ACHN (cell line): ENCODE measurements at regions not wholly inside any gene's neighbourhood (a gene's known extent, or its start where the extent isn't known, plus 50 kb on each side); places are given as distances from the start of the nearest gene placed in this dataset.
"Not testable (repeated sequence)": the region's sequence is repeated elsewhere in the genome, so short reads cannot be mapped to it uniquely, and the experiment has no call there.

ENCODE experiments used
- DNase-seq: peaks from one replicate; pipeline ENCODE4 v3.0.0-alpha.2; 2015
- in situ Hi-C: cut with HindIII; loops from 2 replicates; pipeline ENCODE4 v1.10.0; 2017; ENCODE audit warnings: low sequenced_read_pairs, low pct_ligation_motif_present, low pct_unique_long_range_greater_than_20kb

- in situ Hi-C loops, result no loop called here
- DNase-seq, result no peak
Measured at GRCh38 chr18:41655074-41655473, 300.0 kb upstream of the PIK3C3 start.

DNA sequence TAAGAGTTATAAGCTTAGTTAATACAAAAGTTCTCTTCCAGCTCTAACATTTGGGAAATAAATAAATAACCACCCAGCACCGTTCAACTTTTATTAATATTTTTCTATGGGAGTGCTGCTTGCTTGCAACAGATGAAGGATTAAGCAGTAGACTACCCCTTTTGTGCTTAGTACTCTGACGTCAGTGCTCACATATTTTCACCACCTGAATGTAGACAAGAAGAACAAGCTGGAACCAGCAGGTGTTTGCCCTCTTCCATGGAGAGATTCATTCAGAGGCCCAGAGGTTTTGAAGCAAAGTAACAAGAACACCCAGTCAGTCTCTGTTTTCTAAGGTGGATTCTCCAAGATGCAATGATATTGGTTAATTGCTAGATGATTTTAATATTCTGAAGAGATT, 307.1 kb upstream of the PIK3C3 start:
- no peak for DNase-seq
- in situ Hi-C loops, result no loop called here

GRCh38 chr18:41646915-41647620, 308.0 kb upstream of the PIK3C3 start:
- in situ Hi-C loops, result no loop called here
- DNase-seq, result no peak

- in situ Hi-C loops, result no loop called here
- no peak for DNase-seq
Measured at GRCh38 chr18:41645589-41646360, 309.3 kb upstream of the PIK3C3 start.

GRCh38 chr18:41644466-41644865, 310.6 kb upstream of the PIK3C3 start:
- in situ Hi-C loops, result no loop called here
- no peak for DNase-seq

- DNase-seq, result no peak
- in situ Hi-C loops, result no loop called here
Measured at GRCh38 chr18:41643427-41643826, 311.6 kb upstream of the PIK3C3 start.

DNA sequence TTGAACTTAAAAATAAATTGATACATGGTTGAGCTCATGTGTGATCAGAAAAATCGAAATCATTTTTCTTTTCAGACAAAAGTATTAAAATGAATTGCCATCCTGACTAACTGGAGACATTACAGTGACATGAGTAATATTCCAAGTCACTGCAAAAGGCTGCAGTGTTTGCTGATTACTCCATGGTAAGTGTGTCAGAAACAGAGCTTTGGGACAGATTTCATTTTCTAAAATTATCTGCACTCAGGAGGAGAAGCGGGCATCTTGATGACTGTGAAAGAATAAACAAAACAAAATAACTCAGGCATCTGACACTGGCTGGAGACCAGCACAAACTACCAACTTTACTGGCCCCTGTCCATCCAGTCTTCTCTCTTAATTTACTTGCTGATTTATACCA, 312.3 kb upstream of the PIK3C3 start:
- in situ Hi-C loops, result no loop called here
- no peak for DNase-seq

DNA sequence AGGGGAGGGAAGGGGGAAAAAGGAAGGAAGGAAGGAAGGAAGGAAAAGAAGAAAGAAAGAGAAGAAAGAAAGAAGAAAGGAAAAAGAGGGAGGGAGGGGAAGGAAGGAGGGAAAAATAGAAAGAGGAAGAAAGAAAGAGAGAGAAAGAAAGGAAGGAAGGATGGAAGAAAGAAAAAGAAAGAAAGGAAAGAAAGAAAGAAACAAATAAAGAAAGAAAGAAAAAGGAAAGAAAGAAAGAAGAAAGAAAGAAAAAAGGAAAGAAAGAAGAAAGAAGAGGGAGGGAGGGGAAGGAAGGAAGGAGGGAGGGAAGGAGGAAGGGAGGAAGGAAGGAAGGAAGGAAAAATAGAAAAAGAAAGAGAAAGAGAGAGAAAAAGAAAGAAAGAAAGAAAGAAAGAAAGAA, 315.8 kb upstream of the PIK3C3 start:
- in situ Hi-C loops, result no loop called here
- no peak for DNase-seq

- DNase-seq, in situ Hi-C loops: not testable (repeated sequence)
Measured at GRCh38 chr18:41631723-41632285, 323.2 kb upstream of the PIK3C3 start.

GRCh38 chr18:41630232-41630886, 324.7 kb upstream of the PIK3C3 start:
- in situ Hi-C loops, result no loop called here

DNA sequence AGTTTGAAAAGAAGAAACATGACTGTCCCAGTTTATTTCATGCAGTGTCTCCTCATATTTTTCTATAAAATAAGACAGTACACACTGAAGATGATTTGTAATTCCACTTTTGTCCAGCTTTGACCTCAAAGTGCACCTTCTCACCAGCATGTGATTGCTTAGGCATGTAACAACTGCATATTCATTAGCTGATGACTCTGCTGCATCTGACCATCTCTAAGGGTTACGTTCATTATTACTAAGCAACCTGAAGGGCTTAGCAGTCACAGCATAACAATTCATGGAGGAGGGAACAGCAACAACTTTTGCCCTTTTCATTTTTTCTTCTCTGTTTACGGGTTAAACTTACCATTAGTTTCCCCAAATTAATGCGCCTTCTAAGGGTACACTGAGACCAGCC, 330.6 kb upstream of the PIK3C3 start:
- no peak for DNase-seq
- in situ Hi-C loops, result no loop called here

More at GRCh38 chr18:41630232-41630886, 324.7 kb upstream of the PIK3C3 start:
- no peak for DNase-seq

GRCh38 chr18:41621177-41621576, 333.9 kb upstream of the PIK3C3 start:
- in situ Hi-C loops, result no loop called here
- DNase-seq, result no peak

DNA sequence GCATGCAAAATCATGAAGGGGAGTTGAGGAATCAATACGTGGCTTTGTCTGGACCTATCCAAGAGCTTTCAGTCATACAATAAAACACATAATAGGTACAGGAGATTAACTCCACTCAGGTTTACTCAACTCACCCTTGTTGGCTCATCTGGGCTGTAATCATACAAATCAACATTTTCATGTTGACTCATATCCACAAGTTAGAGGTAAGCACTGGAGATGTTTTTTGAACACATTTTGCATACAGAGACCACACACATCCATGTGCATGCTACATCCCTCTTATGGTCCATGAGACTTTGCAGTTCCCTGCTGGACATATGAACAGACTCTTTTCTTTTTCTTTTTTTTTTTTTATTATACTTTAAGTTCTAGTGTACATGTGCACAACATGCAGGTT, 336.9 kb upstream of the PIK3C3 start:
- in situ Hi-C loops, result no loop called here
- no peak for DNase-seq

- no peak for DNase-seq
- in situ Hi-C loops, result no loop called here
Measured at GRCh38 chr18:41617647-41618046, 337.4 kb upstream of the PIK3C3 start.

DNA sequence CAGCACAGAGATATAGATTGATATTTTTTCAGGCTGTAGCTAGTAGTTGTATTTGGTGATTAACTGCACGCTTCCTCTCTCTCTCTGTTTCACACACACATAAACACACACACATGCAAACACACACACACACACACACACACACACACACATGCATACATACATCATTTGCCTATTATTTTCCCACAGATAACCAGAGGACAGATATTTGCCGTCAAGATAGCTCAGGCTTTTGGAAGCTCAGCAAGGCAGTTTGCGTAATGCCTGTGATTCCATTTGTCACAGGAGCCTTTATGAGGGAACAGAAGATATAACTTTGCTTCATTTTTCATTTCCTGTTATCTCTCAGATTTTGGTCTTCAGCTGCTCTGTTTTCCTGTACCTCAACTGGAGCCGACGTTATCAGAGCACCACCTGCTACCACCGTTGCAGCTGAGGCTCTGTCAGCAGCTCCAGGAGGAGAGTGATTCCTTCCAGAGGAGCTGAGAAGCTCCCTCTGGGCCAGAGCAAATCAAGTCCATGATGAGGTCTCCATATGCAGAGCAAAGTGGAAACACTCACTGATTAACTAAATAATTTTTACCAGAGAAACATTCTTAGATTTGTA, 341.9 kb upstream of the PIK3C3 start:
- in situ Hi-C loops, result no loop called here
- DNase-seq, result no peak

DNA sequence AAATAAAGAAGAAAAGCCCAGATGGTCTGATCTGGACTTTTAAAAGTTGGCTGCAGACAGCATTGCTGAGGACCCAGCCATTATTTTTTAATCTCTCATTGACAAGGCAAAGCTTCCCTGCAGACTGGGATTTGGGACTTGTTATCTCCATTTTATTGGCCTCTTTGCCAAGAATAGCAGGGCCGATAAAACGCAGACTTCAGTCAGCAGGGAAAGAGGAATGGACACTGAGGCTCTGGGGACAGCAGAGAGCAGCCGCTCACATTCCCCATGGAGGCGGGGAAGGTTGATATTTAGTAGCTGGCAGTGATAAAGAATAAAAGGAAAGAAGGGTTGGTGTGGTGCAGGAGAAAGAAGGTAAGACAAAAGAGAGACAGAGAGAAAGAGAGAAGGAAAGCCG, 350.1 kb upstream of the PIK3C3 start:
- in situ Hi-C loops, result no loop called here
- no peak for DNase-seq

- in situ Hi-C loops, result no loop called here
- DNase-seq, result no peak
Measured at GRCh38 chr18:41602034-41602433, 353.0 kb upstream of the PIK3C3 start.

- no peak for DNase-seq
- in situ Hi-C loops, result no loop called here
Measured at GRCh38 chr18:41600693-41601391, 354.2 kb upstream of the PIK3C3 start.
